GM19099 (cell line): ENCODE measurements at regions not wholly inside any gene's neighbourhood (a gene's known extent, or its start where the extent isn't known, plus 50 kb on each side); places are given as distances from the start of the nearest gene placed in this dataset.

Experiments
- POLR2A ChIP-seq: IDR thresholded peaks from 3 replicates; pipeline ENCODE4 v1.6.1; 2011; ENCODE audit warnings: low read depth; ENCODE audit not compliant: insufficient read length; ENCODE audit errors: extremely low read depth

GRCh38 chr10:44260286-44260928 is 124.5 kb downstream of the CXCL12 start:
- no peak for TF ChIP-seq POLR2A

DNA sequence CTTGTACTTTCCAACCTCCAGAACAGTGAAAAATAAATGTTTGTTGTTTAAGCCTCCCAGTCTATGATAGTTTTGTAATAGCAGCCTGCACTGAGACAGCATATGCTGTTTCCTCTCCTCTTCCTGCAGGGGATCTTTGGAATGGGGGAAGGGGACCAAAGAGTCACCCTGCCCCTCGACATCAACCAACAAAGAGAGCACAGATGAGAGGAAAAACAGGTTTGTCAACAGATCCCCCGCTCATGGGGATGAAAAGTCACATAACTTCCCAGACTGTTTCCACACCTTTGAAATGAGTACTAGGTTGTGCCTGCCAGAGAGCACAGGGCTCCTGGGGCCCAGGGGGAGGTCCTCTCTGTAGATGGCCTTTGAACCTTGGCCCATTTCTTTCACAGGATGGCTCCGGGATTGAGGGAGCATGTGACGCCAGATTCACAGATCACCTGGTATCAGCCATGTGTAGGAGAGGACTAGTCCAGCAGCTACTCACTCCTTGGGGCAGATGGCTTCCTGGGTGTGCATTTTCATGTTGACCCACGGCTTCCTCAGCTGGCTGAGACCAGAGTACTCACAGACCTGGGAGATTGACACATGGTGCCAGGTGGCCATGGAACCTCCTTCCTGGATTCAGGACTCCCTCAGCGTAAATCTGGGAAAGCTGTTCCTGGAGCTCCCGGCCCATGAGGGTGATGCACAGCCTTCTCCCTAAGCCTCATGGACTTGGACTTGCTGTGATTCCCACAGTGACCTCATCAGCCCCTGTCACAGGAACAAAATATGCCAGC is 125.6 kb downstream of the CXCL12 start:
- TF ChIP-seq POLR2A: no peak

GRCh38 chr10:44258460-44259089 is 126.3 kb downstream of the CXCL12 start:
- TF ChIP-seq POLR2A: no peak

DNA sequence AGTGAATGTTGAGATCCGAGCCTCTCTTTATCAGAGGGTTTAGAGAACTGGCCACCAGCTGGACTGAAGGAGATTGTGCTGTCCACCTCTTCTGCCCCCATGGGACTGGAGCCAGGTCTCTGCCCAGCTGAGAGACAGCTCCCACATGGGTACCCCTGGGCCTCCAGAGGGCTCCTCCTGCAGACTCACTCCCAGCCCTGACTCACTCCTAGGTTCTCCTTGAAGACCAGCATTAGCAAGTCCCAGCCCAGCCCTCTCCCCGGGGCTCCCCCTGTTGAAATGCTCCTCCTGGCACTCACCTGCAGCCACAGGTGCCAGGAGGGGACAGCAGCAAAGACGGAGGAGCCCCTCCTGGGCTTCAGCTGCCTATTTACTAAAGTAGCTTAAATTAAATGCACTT is 126.9 kb downstream of the CXCL12 start:
- no peak for TF ChIP-seq POLR2A

DNA sequence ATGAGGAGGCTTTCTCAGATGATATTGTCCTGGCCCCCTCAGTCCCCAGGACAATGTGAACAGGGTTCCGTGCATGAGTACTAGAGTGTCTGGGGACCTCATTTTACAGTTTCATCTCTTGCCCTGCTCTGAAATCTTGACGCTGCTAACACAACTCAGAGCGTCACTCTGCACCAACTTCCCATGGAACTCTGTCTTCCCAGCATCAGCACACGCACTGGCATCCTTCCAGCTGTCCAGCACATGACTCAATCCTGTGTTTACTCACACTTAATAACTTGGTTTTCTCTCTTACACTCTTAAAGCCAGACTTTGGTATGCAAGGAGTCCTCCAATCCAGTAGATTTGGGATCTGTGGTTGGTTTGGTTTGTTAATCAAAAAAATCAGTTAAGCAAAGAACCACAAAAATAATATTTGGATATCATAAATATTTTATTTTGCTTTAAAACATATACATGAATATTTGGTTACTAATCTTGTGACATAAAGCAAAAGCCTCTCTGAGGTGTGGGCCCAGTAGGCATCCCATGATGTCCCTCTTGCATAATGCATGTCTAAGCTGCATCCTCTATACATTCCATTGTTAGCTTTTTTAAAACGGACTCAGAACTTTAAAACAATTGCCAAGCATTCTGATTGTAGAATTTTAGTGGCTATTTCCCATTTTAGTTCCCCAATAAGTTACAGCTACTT is 131.0 kb downstream of the CXCL12 start:
- TF ChIP-seq POLR2A: no peak

DNA sequence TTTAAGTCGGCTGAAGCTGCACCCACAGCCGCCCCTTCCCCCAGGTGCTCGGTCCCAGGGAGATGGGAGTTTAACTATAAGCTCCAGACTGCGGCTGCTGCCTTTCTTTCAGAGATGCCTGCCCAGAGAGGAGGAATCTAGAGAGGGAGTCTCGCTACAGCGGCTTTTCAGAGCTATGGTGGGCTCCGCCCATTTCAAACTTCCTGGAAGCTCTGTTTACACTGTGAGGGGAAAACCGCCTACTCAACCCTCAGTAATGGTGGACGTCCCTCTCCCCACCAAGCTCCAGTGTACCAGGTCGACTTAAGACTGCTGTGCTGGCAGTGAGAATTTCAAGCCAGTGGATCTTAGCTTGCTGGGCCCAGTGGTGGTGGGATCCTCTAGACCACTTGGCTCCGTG is 135.4 kb downstream of the CXCL12 start:
- TF ChIP-seq POLR2A: no peak

DNA sequence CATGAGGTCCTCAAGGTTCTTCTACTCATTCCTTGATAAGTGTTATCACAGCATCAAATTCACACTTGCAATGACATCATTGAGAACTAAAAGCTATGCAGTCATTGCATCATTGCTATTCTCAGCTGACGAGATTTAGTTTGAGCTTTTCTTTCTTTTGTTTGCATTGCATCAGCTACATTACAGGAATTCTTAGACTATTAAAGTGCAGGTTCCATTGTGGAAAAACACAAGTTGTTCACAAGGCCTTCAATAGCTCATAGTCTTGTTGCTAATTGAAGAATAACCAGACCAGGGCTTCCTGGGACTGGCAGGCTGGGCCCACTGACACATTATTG is 139.3 kb downstream of the CXCL12 start:
- no peak for TF ChIP-seq POLR2A

DNA sequence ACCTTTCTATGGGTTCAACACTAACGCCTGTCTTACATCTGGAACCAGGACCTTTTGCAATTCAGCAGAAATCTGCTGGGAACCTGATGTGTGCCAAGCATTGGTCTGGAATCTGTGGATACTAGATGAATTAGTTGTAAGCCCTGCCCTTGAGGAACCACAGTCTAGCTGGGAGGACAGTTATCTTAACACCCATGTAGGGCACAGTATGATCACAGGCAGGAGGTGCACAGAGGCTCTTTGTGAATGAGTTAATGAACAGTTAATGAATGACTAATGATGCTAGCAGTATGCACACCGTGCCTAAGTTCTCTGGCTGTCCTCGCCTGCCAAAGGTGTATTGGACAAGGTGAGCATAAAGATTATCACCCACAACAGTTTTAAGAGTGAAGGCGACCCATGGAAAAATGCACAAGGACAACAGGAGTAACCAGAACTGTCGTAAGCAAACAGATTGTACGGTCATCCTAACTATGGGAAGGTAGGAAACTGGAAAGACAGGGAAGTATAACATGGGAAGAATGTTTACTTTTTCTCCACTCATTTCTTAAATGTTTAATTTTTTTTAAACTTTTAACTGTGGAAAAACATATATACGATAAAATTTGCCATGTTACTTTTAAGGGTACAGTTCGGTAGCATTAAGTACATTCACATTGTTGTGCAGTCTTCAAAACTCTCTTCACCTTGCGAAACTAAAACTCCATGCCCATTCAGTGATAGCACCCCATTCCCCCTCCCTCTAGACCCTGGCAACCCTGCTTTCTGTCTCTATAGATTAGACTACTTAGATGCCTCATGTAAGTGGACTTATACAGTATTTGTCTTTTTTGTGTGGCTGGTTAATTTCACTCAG is 139.9 kb downstream of the CXCL12 start:
- TF ChIP-seq POLR2A: no peak

- TF ChIP-seq POLR2A: no peak
Measured at GRCh38 chr10:44243851-44244510, 140.9 kb downstream of the CXCL12 start.

- TF ChIP-seq POLR2A: no peak
Measured at GRCh38 chr10:44242826-44243225, 142.1 kb downstream of the CXCL12 start.

DNA sequence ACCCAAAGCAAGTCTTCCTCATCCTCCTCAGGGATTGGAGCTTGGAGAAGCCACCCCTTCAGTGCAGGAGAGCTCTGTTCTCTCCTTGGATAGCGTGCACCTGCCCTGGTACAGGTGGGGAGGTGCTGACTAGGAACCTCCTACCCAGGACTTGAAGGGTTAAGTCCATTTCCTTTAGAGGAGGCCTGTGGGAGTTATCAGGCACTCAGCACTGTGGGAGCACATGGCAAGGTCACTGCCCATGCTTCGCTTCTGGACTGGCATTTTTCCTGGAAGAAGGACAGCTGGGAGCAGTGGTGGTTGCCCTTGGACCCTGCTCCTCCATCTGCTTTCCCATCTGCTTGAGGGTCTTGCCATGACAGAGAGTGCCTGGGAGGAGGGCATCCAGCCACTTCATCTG is 142.8 kb downstream of the CXCL12 start:
- no peak for TF ChIP-seq POLR2A

DNA sequence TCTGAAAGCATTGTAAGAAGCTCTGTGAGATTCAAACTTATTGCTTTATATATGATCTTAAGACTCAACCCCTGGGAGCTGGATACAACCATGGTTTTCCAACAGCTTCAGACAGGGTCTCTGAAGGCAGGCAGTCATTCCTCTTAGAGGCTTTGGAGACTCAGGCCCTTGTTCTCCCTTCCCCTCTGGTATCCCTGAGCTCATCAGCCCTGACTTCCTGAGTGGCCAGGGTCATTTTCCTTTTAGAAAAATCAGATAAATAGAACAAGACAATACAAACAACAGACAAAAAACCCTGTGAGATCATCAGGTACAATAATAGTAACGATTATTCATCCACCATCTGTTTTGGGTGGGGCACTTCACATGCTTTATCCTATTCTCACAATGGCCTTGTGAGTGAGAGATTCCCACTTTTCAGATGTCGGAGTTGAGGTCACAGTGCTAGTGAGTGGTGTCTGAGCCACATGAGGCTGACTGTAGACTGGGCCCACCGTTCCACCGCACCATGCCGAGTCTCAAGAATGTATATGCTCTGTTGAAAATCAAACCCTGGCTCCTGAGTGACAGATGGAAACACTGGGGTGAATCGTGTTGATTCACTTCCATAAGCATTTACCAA is 144.2 kb downstream of the CXCL12 start:
- TF ChIP-seq POLR2A: no peak

DNA sequence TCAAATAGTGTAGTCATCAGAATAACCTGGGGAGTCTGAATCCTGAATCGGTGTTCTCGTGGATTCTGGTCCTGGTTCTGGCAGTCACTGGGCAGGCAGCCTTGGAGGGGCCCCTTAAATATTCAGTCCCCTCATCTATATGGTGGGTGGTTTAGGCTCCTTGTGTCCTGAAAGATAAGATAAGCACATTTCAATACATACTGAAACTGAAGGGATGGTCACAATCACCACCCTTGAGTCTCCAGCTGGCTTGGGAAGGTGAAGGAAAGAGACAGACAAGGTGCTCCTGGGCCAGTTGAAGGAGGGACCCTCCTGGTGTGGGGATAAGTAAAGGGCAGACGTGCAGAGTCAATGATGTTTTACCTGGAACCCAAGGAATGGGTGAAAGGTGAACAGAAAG is 146.7 kb downstream of the CXCL12 start:
- no peak for TF ChIP-seq POLR2A
